Adrenal gland (tissue), 9 donors: ENCODE measurements at regions not wholly inside any gene's neighbourhood (a gene's known extent, or its start where the extent isn't known, plus 50 kb on each side); places are given as distances from the start of the nearest gene placed in this dataset.

Source experiments
- DNase-seq, 7 donors: peaks; one replicate each; pipeline ENCODE4 v3.0.0-alpha.2; 2019 to 2020
- H3K27ac ChIP-seq, 5 donors: fragments of 200-600 bp; sonication (generic) in 4 of 5; 1 replicate in 3 of 5; 2 replicates in 2 of 5; pipeline versions ENCODE4 v1.5.1 to v1.8.0; 2016 to 2020; ENCODE audit warnings: mild to moderate bottlenecking in 1 of 5
- H3K27me3 ChIP-seq: fragments of 200-600 bp; 2 replicates; pipeline ENCODE4 v1.8.0; 2021
- H3K36me3 ChIP-seq, 2 donors: fragments of 200-600 bp; replicated peaks in 1 of 2; 1 replicate in 1 of 2; 2 replicates in 1 of 2; pipeline versions ENCODE4 v1.5.1 to v1.8.0; 2018 to 2022
- H3K4me1 ChIP-seq, 2 donors: fragments of 200-600 bp; replicated peaks in 1 of 2; 1 replicate in 1 of 2; 2 replicates in 1 of 2; pipeline versions ENCODE4 v1.5.1 to v1.8.0; 2018 to 2021
- H3K4me3 ChIP-seq, 4 donors: fragments of 200-600 bp; sonication (generic) in 3 of 4; one replicate each; pipeline ENCODE4 v1.5.1; 2016 to 2018
- H3K9me3 ChIP-seq, 3 donors: fragments of 200-600 bp; sonication (generic) in 1 of 3; replicated peaks in 1 of 3; 1 replicate in 2 of 3; 2 replicates in 1 of 3; pipeline versions ENCODE4 v1.5.1 to v1.8.0; 2016 to 2021
- CTCF ChIP-seq, 6 experiments: fragments of 450-650 bp in 4 of 6; fragments of 200-600 bp in 2 of 6; sonication (generic) in 1 of 6; IDR thresholded peaks; 1 replicate in 5 of 6; 2 replicates in 1 of 6; pipeline versions ENCODE4 v1.5.1 to v1.8.0; 2016 to 2021; ENCODE audit warnings: antibody characterized with exemption in 6 of 6, mild to moderate bottlenecking in 2 of 6, moderate library complexity in 1 of 6
- POLR2A ChIP-seq, 2 donors: fragments of 450-650 bp; IDR thresholded peaks; one replicate each; pipeline ENCODE4 v1.6.1; 2017; ENCODE audit warnings: antibody characterized with exemption in 2 of 2, mild to moderate bottlenecking in 2 of 2, moderate library complexity in 1 of 2
- WGBS, 4 donors: extraction: QIAGEN DNeasy Blood & Tissue Kit in 2 of 4; methylation state at CpG; one replicate each; pipeline versions ENCODE4 v1.1.5 to v1.1.7; 2013 to 2017; 5-methylcytosine and 5-hydroxymethylcytosine counted together
- intact Hi-C, 2 donors: fragments of 100-400 bp; cut with DNase I; formaldehyde crosslinking; loops; one replicate each; pipeline versions ENCODE4 v1.14.1 to v1.15.0; 2022 to 2023
- donor health status: healthy with polysubstance abuse.
- donor health status: Bipolar disorder and iron deficiency.
- donor health status: DM: yes; HTN: yes; CAD: no.
- donor health status: DM: no; HTN: no; CAD: no.
- donor health status: DM: no; HTN: no; CAD: no.

- WGBS, 4 donors = 28 to 97% (median 94%) methylated on average over 2 of the region's 2 CpGs
- no peaks in the 10 kb centered on the region for H3K9me3 ChIP-seq
- intact Hi-C loops = no loop called here
- H3K4me1 ChIP-seq = peaks cover 20 to 23% of the 10 kb centered on the region in 2 donors
- no peaks in the 10 kb centered on the region for H3K27me3 ChIP-seq
- no peak overlapping the region for H3K27ac ChIP-seq
- H3K36me3 ChIP-seq = no peaks in the 10 kb centered on the region
- DNase-seq = no peak
- H3K4me3 ChIP-seq = no peak overlapping the region
- TF ChIP-seq POLR2A (IDR thresholded peaks at IDR 0.05) (no peak), CTCF (IDR thresholded peaks at IDR 0.05) (no peak)
Observed at GRCh38 chr5:68947986-68948385, 145.8 kb upstream of the SLC30A5 start.

- TF ChIP-seq POLR2A (IDR thresholded peaks at IDR 0.05) (no peak), CTCF (IDR thresholded peaks at IDR 0.05) (no peak)
- intact Hi-C loops = no loop called here
- peaks cover 33 to 35% of the 10 kb centered on the region in 2 donors for H3K4me1 ChIP-seq
- no peak for DNase-seq
- no peaks in the 10 kb centered on the region for H3K27me3 ChIP-seq
- H3K36me3 ChIP-seq = no peaks in the 10 kb centered on the region
- peak overlapping the region in 1 of 5 donors; percentile 15 for H3K27ac ChIP-seq
- H3K4me3 ChIP-seq = no peak overlapping the region
- WGBS, 4 donors = 63 to 75% (median 66%) methylated on average over 3 of the region's 3 CpGs
- H3K9me3 ChIP-seq = no peaks in the 10 kb centered on the region
Observed at GRCh38 chr5:68949256-68949655, 144.6 kb upstream of the SLC30A5 start.

- Histone ChIP-seq H3K36me3 (no peaks in the 10 kb centered on the region), H3K9me3 (no peaks in the 10 kb centered on the region), H3K27ac (peak overlapping the region in 1 of 5 donors; percentile 15), H3K4me3 (no peak overlapping the region), H3K4me1 (peaks cover 35% of the 10 kb centered on the region in 2 donors), H3K27me3 (no peaks in the 10 kb centered on the region)
- TF ChIP-seq CTCF (IDR thresholded peaks at IDR 0.05) (no peak), POLR2A (IDR thresholded peaks at IDR 0.05) (no peak)
- DNase-seq = no peak
- intact Hi-C loops = no loop called here
- WGBS, 4 donors = 44 to 57% (median 46%) methylated on average over 4 of the region's 4 CpGs
Observed at GRCh38 chr5:68949711-68950110, 144.1 kb upstream of the SLC30A5 start.

GRCh38 chr5:68950125-68950524, 143.7 kb upstream of the SLC30A5 start:
- TF ChIP-seq POLR2A (IDR thresholded peaks at IDR 0.05) (no peak), CTCF (IDR thresholded peaks at IDR 0.05) (no peak)
- H3K4me3 ChIP-seq = no peak overlapping the region
- WGBS, 4 donors = 29 to 40% (median 31%) methylated on average over 6 of the region's 6 CpGs
- DNase-seq = peak; percentile 44 to 90 (median 77)
- H3K4me1 ChIP-seq = peaks cover 35% of the 10 kb centered on the region in 2 donors
- H3K36me3 ChIP-seq = no peaks in the 10 kb centered on the region
- no peaks in the 10 kb centered on the region for H3K9me3 ChIP-seq
- intact Hi-C loops = no loop called here
- H3K27ac ChIP-seq = peak overlapping the region in 1 of 5 donors; percentile 15
- H3K27me3 ChIP-seq = no peaks in the 10 kb centered on the region
